BJ (cell line): ENCODE measurements at regions not wholly inside any gene's neighbourhood (a gene's known extent, or its start where the extent isn't known, plus 50 kb on each side); places are given as distances from the start of the nearest gene placed in this dataset.
A peak's percentile ranks its signal among the peaks of the same experiment; 100 is the strongest.

Experiments used
- CTCF ChIA-PET: fragments of 350-600 bp; formaldehyde crosslinking; extraction: SDS; loops from one replicate; lab custom pipeline; 2021; ENCODE audit warnings: antibody characterized with exemption, inconsistent platforms; lab: Yijun Ruan, JAX
- POLR2A ChIA-PET: fragments of 300-600 bp; sonication (Branson Sonifier 250); formaldehyde crosslinking; extraction: SDS; loops from one replicate; lab custom pipeline; 2021; ENCODE audit warnings: antibody characterized with exemption; lab: Charles Lee
- DNase-seq: peaks from one replicate; pipeline ENCODE4 v3.0.0-alpha.2; 2011; ENCODE audit warnings: low read depth
- H3K27me3 ChIP-seq: 2 replicates; pipeline ENCODE4 v1.6.0; 2011; ENCODE audit warnings: low read length; ENCODE audit not compliant: control insufficient read depth, insufficient read depth
- H3K36me3 ChIP-seq: 2 replicates; pipeline ENCODE4 v1.5.1; 2011; ENCODE audit warnings: low read length; ENCODE audit not compliant: control insufficient read depth, insufficient read depth
- H3K4me3 ChIP-seq: 2 replicates; pipeline ENCODE4 v1.5.1; 2011; ENCODE audit warnings: low read depth, mild to moderate bottlenecking, control low read depth, low read length
- CTCF ChIP-seq: IDR thresholded peaks from 2 replicates; pipeline ENCODE4 v1.5.1; 2011; ENCODE audit warnings: low read depth, mild to moderate bottlenecking, control low read depth, inconsistent platforms, low read length, moderate library complexity; ENCODE audit not compliant: insufficient read depth

DNA sequence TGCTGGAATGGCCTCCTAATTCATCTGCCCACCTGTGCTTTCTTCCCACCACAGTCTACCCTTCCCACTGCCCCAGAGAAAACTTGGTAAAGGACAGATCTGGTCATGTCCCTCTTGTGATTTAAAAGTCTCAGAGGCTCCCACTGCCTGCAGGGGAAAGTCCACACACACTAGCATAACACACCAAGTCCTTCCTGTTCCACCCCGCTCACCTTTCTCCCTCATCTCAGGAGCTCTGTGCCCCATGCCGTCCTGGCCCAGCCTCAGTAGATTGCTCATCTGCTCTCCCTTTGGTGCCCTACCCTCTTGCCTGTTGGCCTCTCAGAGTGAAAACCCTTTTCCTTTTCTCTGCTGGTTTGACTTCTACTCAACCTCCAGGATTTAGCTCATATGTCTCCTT, 111.4 kb upstream of the MAP3K1 start:
- H3K36me3 ChIP-seq, result no peaks in the 10 kb centered on the region
- no peak for TF ChIP-seq CTCF
- POLR2A ChIA-PET, result interaction anchor here (0.6 kb wide), 1 partner anchor 13 kb away, joined by 6 read pairs; no protein-coding TSS in a partner anchor
- H3K27me3 ChIP-seq, result peaks cover 1% of the 10 kb centered on the region
- no peak overlapping the region for H3K4me3 ChIP-seq
- DNase-seq, result no peak
- CTCF ChIA-PET, result no interaction called here

GRCh38 chr5:56700711-56701110, 114.6 kb upstream of the MAP3K1 start:
- Histone ChIP-seq H3K4me3 (no peak overlapping the region), H3K27me3 (peaks cover 1% of the 10 kb centered on the region), H3K36me3 (no peaks in the 10 kb centered on the region)
- no peak for DNase-seq
- ChIA-PET POLR2A (no interaction called here), CTCF (interaction anchor here (1.2 kb wide), 1 partner anchor 10 kb away, joined by 3 read pairs; no protein-coding TSS in a partner anchor)
- TF ChIP-seq CTCF, result no peak

- ChIA-PET CTCF (interaction anchor here (1.2 kb wide), 1 partner anchor 9 kb away, joined by 3 read pairs; no protein-coding TSS in a partner anchor), POLR2A (no interaction called here)
- no peak for DNase-seq
Measured at GRCh38 chr5:56699538-56699937, 115.8 kb upstream of the MAP3K1 start.

DNA sequence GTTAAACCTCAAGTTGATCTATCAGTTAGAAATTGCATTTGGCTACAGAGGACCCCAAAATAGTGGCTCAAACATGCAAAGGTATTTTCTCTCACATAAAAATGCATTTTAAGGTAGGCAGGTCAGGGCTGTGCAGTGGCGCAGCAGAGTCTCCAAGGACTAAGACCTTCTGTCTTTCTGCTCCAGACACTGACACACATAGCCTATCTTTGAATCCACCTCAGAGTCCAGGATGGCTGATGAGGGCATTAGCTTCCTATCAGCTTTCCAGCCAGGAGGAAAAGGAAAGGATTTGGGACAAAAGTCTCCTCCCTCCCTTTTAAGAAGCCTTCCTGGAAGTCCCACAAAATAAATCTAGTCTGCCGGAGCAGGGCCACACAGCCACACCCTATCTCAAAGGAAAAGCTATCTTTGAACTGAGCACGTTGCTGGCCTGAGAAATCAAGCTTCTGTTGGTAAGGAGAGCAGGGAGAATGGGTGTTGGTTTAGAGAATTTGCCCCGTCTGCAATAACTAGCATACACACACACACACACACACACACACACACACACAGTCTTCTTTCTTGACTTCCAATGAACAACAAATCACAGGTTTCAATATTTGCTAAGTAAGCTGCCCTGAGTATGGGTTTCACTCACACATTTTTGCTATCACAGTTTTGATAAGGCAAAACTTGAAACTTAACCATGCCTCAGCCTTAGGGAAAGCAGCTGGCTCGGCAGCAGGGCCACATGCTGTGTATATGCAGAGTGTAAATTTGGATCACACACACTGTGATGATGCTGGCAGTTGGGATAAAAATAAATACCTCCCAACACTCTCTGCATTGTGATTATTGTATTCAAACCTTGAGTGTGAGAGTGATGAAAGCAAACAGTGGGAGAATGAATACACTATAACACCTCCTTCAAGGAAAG, 116.6 kb upstream of the MAP3K1 start:
- DNase-seq, result no peak
- CTCF ChIA-PET, result interaction anchor here (0.7 to 0.9 kb wide), 2 partner anchors 21 to 35 kb away, joined by 3 to 4 read pairs; no protein-coding TSS in a partner anchor
- Histone ChIP-seq H3K4me3 (no peak overlapping the region), H3K27me3 (no peaks in the 10 kb centered on the region; the same call in none of the 2 replicates), H3K36me3 (no peaks in the 10 kb centered on the region)
- no peak for TF ChIP-seq CTCF
- POLR2A ChIA-PET, result no interaction called here

More at GRCh38 chr5:56699538-56699937, 115.8 kb upstream of the MAP3K1 start:
- no peak for TF ChIP-seq CTCF
- Histone ChIP-seq H3K4me3 (no peak overlapping the region), H3K27me3 (no peaks in the 10 kb centered on the region; the same call in none of the 2 replicates), H3K36me3 (no peaks in the 10 kb centered on the region)

- H3K4me3 ChIP-seq, result no peak overlapping the region
- H3K27me3 ChIP-seq, result no peaks in the 10 kb centered on the region; the same call in none of the 2 replicates
- ChIA-PET CTCF (no interaction called here), POLR2A (no interaction called here)
- TF ChIP-seq CTCF, result no peak
- H3K36me3 ChIP-seq, result no peaks in the 10 kb centered on the region
- peak; percentile 49 for DNase-seq
Measured at GRCh38 chr5:56696900-56697299, 118.4 kb upstream of the MAP3K1 start.
